ENCODE measurements at regions not wholly inside any gene's neighbourhood (a gene's known extent, or its start where the extent isn't known, plus 50 kb on each side); places are given as distances from the start of the nearest gene placed in this dataset.

DNA sequence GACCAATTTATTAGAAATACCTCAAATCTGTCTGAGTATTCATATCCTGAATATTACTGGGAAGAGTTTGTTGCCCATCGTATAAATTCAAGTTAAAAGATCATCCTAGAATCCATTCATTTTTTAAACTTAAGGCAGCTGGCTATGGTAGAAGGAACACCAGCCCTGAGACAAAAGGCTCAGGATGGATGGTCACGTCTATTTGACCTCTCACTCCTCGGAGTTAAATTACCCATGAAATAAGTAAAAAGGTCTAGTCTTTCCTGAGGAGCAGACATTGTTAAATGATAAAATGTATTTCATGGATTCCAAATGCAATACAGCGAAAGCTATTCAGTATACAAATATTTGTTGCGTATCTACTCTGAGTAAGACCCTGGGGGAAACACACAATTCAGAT, 826.0 kb upstream of the LRATD1 start:
- H3K9me3 Mint-ChIP-seq (ENCODE audit: insufficient read depth) = no peaks in the 10 kb centered on the region
- Histone ChIP-seq H3K4me3 (ENCODE audit: control extremely low read depth in 1 of 5, extremely low read depth in 1 of 5, insufficient read depth in 1 of 5, low read depth in 2 of 5, low read length in 4 of 5) (no peak overlapping the region), H3K9ac (ENCODE audit: low read length) (no peak overlapping the region), H3K9me3 (ENCODE audit: control extremely low read depth in 1 of 3, control insufficient read depth in 2 of 3, insufficient read depth in 1 of 3, low read length in 2 of 3) (no peaks in the 10 kb centered on the region), H3K79me2 (ENCODE audit: control insufficient read depth, insufficient read depth, low read length) (no peaks in the 10 kb centered on the region), H3K4me2 (replicated peaks; ENCODE audit: low read depth, low read length, poor library complexity, severe bottlenecking) (no peak overlapping the region), H4K20me1 (ENCODE audit: control insufficient read depth, insufficient read depth, low read length, poor library complexity, severe bottlenecking) (no peaks in the 10 kb centered on the region), H2AFZ (ENCODE audit: insufficient read depth, low read depth, low read length, poor library complexity, severe bottlenecking) (no peak overlapping the region), H3K27me3 (replicated peaks in 1 of 4; ENCODE audit: control extremely low read depth in 1 of 4, control insufficient read depth in 3 of 4, insufficient read depth in 4 of 4, low read length in 3 of 4) (no peaks in the 10 kb centered on the region), H3K36me3 (replicated peaks in 1 of 2; ENCODE audit: control extremely low read depth in 1 of 2, control insufficient read depth in 1 of 2, extremely low read depth in 1 of 2, insufficient read depth in 2 of 2, low read length in 1 of 2) (no peaks in the 10 kb centered on the region), H3K4me1 (ENCODE audit: control insufficient read depth in 2 of 2, insufficient read depth in 2 of 2, low read length in 2 of 2) (no peaks in the 10 kb centered on the region), H3K27ac (ENCODE audit: low read length in 2 of 2) (no peak overlapping the region)
- no peak overlapping the region for H3K4me3 Mint-ChIP-seq
- H3K4me1 Mint-ChIP-seq = no peaks in the 10 kb centered on the region
- no peaks in the 10 kb centered on the region for H3K27me3 Mint-ChIP-seq
- WGBS (ENCODE audit: insufficient coverage) = no CpG with 5 or more reads among the region's 5 CpGs
- TF ChIP-seq EZH2 (IDR thresholded peaks at IDR 0.05; ENCODE audit: borderline replicate concordance, insufficient read depth, low read depth, low read length, poor library complexity, severe bottlenecking) (no peak), CTCF (IDR thresholded peaks at IDR 0.05) (no peak)
- DNase-seq (no peak), ATAC-seq (ENCODE audit: low read depth) (no peak)
- ChIA-PET CTCF (no interaction called here), POLR2A (no interaction called here)
- H3K27ac Mint-ChIP-seq = no peak overlapping the region
- intact Hi-C loops (cut with micrococcal nuclease) = no loop called here

GRCh38 chr2:13813236-13813635, 819.3 kb upstream of the LRATD1 start:
- H3K27me3 ChIP-seq (replicated peaks in 1 of 4; ENCODE audit: control extremely low read depth in 1 of 4, control insufficient read depth in 3 of 4, insufficient read depth in 4 of 4, low read length in 3 of 4) = no peaks in the 10 kb centered on the region
- WGBS (ENCODE audit: insufficient coverage) = no CpG with 5 or more reads among the region's 4 CpGs
- no peak overlapping the region for H3K27ac ChIP-seq (ENCODE audit: low read length in 2 of 2)
- H3K9me3 ChIP-seq (ENCODE audit: control extremely low read depth in 1 of 3, control insufficient read depth in 2 of 3, insufficient read depth in 1 of 3, low read length in 2 of 3) = peaks cover 0 to 4% (median 0%) of the 10 kb centered on the region in 3 donors
- H2AFZ ChIP-seq (ENCODE audit: insufficient read depth, low read depth, low read length, poor library complexity, severe bottlenecking) = no peak overlapping the region
- ATAC-seq (ENCODE audit: low read depth) = no peak
- H3K4me1 ChIP-seq (ENCODE audit: control insufficient read depth in 2 of 2, insufficient read depth in 2 of 2, low read length in 2 of 2) = no peaks in the 10 kb centered on the region
- CTCF ChIA-PET = no interaction called here
- no peak for DNase-seq
- Mint-ChIP-seq H3K4me3 (no peak overlapping the region), H3K27ac (no peak overlapping the region), H3K27me3 (no peaks in the 10 kb centered on the region), H3K4me1 (no peaks in the 10 kb centered on the region), H3K9me3 (ENCODE audit: insufficient read depth) (no peaks in the 10 kb centered on the region)
- TF ChIP-seq CTCF (IDR thresholded peaks at IDR 0.05) (no peak), EZH2 (IDR thresholded peaks at IDR 0.05; ENCODE audit: borderline replicate concordance, insufficient read depth, low read depth, low read length, poor library complexity, severe bottlenecking) (no peak)
- no peak overlapping the region for H3K4me2 ChIP-seq (replicated peaks; ENCODE audit: low read depth, low read length, poor library complexity, severe bottlenecking)
- no peaks in the 10 kb centered on the region for H4K20me1 ChIP-seq (ENCODE audit: control insufficient read depth, insufficient read depth, low read length, poor library complexity, severe bottlenecking)
- no peaks in the 10 kb centered on the region for H3K79me2 ChIP-seq (ENCODE audit: control insufficient read depth, insufficient read depth, low read length)
- no peak overlapping the region for H3K9ac ChIP-seq (ENCODE audit: low read length)
- intact Hi-C loops (cut with micrococcal nuclease) = no loop called here
- H3K4me3 ChIP-seq (ENCODE audit: control extremely low read depth in 1 of 5, extremely low read depth in 1 of 5, insufficient read depth in 1 of 5, low read depth in 2 of 5, low read length in 4 of 5) = no peak overlapping the region
- H3K36me3 ChIP-seq (replicated peaks in 1 of 2; ENCODE audit: control extremely low read depth in 1 of 2, control insufficient read depth in 1 of 2, extremely low read depth in 1 of 2, insufficient read depth in 2 of 2, low read length in 1 of 2) = no peaks in the 10 kb centered on the region
- POLR2A ChIA-PET = no interaction called here

Data from B cell (primary cell).